GM10248 (cell line): ENCODE measurements at regions not wholly inside any gene's neighbourhood (a gene's known extent, or its start where the extent isn't known, plus 50 kb on each side); places are given as distances from the start of the nearest gene placed in this dataset.

Experiments
- CTCF ChIA-PET: fragments of 300-600 bp; sonication (Branson Sonifier 250); formaldehyde crosslinking; extraction: SDS; loops from one replicate; lab custom pipeline; 2021; ENCODE audit warnings: antibody characterized with exemption; lab: Yijun Ruan, JAX
- POLR2A ChIA-PET: fragments of 350-650 bp; sonication (Branson Sonifier 250); formaldehyde crosslinking; extraction: SDS; loops from one replicate; lab custom pipeline; 2020; ENCODE audit warnings: antibody characterized with exemption; lab: Yijun Ruan, JAX
- DNase-seq: peaks from one replicate; pipeline ENCODE4 v3.0.0; 2012; ENCODE audit errors: extremely low spot score
- TF ChIP-seq, protein P1 (sequence below): IDR thresholded peaks from 2 replicates; pipeline ENCODE4 v1.5.1; 2012; ENCODE audit warnings: mild to moderate bottlenecking, low read depth; ENCODE audit errors: extremely low read depth, missing control alignments, control extremely low read depth

DNA sequence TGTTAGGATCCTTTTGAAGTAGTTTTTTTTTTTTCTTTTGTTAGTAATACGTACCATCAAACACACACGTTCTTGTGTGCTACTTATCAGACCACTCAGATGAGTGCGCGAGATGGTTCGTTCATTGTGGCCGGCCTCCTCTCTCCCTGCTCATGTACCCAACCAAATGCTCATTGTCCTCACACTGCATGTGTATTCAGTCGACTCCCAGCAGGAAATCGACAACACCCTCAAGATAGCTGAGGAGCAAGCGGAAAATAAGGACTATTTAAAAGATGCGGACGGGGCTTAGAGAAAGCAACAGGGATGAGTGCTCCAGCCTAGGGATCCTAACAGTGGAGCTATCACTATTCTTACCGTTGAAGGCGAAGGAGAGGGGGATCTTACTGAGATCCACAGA lies 72.9 kb upstream of the GUCY1A1 start:
- CTCF ChIA-PET = interaction anchor here (1.3 to 1.9 kb wide), 3 partner anchors 9 to 42 kb away, joined by 3 to 4 read pairs (median 3); no protein-coding TSS in a partner anchor

DNA sequence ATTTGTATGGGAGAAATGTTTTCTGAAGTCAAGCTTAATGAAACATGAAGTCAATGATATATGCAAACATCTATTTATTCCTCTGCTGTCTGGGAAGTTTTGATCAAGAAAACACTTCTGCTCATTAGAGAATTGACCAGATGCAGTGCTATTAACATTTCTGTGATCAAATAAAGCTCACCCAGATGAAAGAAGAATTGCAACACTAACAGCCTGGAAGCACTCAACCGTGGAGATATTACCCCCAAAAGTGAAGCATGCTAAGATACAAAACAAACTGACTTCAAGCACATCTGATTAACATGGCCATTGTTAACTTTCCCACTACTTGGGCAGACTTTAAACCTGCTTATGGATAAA lies 73.7 kb upstream of the GUCY1A1 start:
- ChIA-PET CTCF (interaction anchor here (1.4 kb wide), 1 partner anchor 43 kb away, joined by 3 read pairs; no protein-coding TSS in a partner anchor), POLR2A (no interaction called here)
- DNase-seq = no peak
- TF ChIP-seq, protein P1, sequence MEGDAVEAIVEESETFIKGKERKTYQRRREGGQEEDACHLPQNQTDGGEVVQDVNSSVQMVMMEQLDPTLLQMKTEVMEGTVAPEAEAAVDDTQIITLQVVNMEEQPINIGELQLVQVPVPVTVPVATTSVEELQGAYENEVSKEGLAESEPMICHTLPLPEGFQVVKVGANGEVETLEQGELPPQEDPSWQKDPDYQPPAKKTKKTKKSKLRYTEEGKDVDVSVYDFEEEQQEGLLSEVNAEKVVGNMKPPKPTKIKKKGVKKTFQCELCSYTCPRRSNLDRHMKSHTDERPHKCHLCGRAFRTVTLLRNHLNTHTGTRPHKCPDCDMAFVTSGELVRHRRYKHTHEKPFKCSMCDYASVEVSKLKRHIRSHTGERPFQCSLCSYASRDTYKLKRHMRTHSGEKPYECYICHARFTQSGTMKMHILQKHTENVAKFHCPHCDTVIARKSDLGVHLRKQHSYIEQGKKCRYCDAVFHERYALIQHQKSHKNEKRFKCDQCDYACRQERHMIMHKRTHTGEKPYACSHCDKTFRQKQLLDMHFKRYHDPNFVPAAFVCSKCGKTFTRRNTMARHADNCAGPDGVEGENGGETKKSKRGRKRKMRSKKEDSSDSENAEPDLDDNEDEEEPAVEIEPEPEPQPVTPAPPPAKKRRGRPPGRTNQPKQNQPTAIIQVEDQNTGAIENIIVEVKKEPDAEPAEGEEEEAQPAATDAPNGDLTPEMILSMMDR = no peak

More for the DNA sequence above, 72.9 kb upstream of the GUCY1A1 start:
- DNase-seq = no peak
- TF ChIP-seq, protein P1 = no peak
- POLR2A ChIA-PET = no interaction called here

DNA sequence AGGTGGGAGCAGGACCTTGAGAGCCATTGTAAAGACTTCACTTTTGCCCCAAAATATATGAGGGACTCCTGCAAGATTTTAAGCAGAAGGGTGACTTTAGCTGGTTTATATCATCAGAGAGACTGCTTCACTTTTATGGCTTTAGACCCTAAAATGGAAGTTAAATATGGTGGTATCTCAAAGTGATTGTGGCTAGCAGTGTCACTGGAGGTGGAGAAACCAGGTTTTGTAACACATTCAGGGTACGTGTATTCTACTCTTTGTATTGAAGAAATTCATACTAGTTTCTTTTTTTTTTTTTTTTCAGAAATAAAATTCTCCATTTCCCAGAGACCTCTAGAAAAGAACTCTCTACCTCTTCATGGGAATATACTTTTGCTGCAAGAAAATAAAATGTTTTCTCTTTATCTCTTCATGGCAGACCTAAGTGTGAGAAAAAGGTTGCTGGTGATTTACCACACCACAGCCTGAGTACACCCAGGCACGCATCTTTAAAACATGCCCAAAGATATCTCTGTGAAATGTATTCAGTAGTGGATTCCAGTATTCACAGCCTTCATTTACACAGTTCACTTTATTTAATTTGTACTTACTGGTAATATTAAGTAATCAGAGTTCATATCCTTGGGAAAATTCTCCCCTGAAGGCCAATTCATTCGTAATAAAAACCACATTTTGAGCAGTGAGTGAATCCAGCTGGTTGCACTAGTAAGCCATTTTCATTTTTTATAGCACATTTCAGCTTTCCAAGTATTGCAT lies 74.3 kb upstream of the GUCY1A1 start:
- TF ChIP-seq, protein P1 = no peak
- DNase-seq = no peak
- POLR2A ChIA-PET = no interaction called here
- CTCF ChIA-PET = interaction anchor here (1.4 kb wide), 1 partner anchor 43 kb away, joined by 3 read pairs; no protein-coding TSS in a partner anchor

DNA sequence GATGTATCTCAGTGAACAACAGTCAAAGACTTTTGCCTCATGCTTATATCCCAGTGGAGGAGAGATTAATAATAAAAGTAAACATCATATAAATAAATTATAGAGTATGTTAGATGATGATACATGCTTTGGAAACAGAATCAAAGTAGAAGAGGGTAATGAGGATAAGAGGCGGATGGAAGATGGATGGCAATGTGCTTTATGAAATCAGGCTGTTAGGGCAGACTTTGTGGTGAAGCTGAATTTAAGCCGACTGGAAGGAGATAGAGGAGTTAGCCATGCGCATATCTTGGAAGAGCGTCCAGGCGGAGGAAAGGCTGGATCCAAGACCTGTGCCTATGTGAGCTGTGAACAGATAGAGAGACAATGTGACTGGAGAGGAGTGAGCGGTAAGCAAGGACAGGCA lies 74.9 kb upstream of the GUCY1A1 start:
- CTCF ChIA-PET = no interaction called here
- POLR2A ChIA-PET = no interaction called here
- DNase-seq = no peak
- TF ChIP-seq, protein P1 = no peak

DNA sequence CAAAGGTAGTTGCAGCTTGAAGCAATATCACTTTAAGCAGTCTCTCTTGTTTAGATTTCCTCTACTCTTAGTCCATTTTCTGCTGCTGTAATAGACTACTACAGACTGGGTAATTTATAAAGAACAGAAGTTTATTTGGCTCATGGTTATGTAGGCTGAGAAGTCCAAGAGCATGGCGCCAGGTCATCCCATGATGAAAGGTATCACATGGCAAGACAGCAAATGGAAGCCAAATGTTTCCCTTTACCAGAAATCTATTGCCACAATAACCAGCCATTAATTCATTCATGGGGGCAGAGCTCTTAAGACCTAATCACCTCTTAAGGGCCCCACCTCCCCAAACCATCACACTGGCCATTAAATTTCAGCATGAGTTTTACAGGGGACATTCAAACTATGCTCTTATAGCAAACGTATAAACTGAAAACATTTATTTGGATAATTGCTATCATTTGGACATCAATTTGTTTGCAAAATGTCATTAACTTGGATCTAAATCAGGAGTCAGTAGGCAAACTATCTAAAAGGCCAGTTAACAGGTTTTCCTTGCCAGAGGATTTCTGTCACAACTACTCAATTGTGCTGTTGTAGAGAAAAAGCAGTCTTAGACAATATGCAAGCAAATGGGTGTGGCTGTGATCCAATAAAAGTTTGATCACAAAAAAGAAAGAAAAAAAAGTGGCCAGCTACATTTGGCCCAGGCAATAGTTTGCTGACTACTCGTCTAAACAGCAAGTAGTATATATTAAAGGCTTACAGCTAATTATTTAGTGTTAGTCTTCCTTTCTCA lies 75.7 kb upstream of the GUCY1A1 start:
- TF ChIP-seq, protein P1 = no peak
- CTCF ChIA-PET = no interaction called here
- no peak for DNase-seq

DNA sequence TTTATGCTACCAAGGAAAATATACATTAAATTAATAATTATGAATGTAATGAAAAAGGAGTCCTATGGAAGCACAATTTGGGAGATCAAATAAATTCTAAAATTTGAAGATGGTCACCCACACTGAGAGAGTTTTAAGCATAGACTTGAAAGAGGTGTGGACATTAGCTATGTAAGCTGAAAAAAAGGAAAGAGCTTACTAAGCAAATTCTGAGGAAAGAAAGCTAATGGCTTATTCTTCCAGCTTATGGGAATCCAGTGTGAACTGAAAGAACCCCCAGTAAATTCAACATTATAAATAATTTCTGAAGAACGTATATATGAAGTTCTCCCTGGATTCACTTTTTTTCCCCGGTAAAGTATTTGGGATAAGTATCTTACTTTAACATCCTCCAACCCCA lies 78.2 kb upstream of the GUCY1A1 start:
- CTCF ChIA-PET = interaction anchor here (1.0 kb wide), 1 partner anchor 10 kb away, joined by 3 read pairs; no protein-coding TSS in a partner anchor
- TF ChIP-seq, protein P1 = no peak
- no peak for DNase-seq
- POLR2A ChIA-PET = no interaction called here

More for the DNA sequence above, 75.7 kb upstream of the GUCY1A1 start:
- POLR2A ChIA-PET = no interaction called here
